ENCODE measurements at regions not wholly inside any gene's neighbourhood (a gene's known extent, or its start where the extent isn't known, plus 50 kb on each side); places are given as distances from the start of the nearest gene placed in this dataset.

- TF ChIP-seq EZH2 (IDR thresholded peaks at IDR 0.05; ENCODE audit: borderline replicate concordance) (no peak), EZH2phosphoT487 (IDR thresholded peaks at IDR 0.05; ENCODE audit: low read depth, severe bottlenecking, unreplicated experiment) (no peak)
- TF ChIP-seq, protein P1, sequence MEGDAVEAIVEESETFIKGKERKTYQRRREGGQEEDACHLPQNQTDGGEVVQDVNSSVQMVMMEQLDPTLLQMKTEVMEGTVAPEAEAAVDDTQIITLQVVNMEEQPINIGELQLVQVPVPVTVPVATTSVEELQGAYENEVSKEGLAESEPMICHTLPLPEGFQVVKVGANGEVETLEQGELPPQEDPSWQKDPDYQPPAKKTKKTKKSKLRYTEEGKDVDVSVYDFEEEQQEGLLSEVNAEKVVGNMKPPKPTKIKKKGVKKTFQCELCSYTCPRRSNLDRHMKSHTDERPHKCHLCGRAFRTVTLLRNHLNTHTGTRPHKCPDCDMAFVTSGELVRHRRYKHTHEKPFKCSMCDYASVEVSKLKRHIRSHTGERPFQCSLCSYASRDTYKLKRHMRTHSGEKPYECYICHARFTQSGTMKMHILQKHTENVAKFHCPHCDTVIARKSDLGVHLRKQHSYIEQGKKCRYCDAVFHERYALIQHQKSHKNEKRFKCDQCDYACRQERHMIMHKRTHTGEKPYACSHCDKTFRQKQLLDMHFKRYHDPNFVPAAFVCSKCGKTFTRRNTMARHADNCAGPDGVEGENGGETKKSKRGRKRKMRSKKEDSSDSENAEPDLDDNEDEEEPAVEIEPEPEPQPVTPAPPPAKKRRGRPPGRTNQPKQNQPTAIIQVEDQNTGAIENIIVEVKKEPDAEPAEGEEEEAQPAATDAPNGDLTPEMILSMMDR (IDR thresholded peaks at IDR 0.05; ENCODE audit: poor library complexity), result no peak
Observed at GRCh38 chr17:72569148-72569946, 448.5 kb downstream of the SOX9 start.
